ENCODE measurements at regions not wholly inside any gene's neighbourhood (a gene's known extent, or its start where the extent isn't known, plus 50 kb on each side); places are given as distances from the start of the nearest gene placed in this dataset.

DNA sequence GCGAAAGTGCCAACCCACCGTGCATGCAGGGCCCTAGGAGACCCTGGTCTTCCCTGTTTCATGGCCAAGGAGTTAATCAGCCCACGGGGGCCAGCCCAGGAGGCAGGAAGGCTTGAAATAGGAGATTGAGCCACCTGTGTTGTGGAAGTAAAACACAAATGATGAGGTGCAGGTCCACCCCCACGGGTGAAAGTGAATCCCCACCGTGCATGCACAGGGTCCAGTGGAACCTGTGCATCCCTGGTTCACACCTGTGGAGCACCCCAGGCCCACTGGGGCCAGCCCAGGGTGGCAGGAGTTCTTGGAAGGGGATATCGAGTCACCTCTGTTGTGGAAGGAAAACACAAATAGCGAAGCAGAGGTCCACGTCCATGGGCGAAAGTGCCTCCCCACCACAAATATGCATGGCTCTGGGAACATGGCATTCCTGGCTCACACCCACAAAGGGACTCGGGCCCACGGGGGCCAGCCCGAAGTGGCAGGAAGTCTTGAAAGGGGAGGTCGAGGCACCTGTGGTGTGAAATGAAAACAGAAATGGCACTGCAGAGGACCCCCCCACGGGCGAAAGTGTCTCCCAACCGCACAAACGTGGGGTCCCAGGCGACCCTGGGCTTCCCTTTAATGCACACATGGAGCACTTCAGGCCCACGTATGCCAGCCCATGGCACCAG is 381.5 kb downstream of the ALG10 start:
- H3K9me3 ChIP-seq (ENCODE audit: control insufficient read depth in 2 of 3, insufficient read depth in 1 of 3, low read length in 3 of 3): peaks cover 0 to 39% (median 3%) of the 10 kb centered on the region in 3 donors
- no peaks in the 10 kb centered on the region for H3K4me1 ChIP-seq (ENCODE audit: control insufficient read depth in 2 of 3, insufficient read depth in 2 of 3, low read depth in 1 of 3, low read length in 3 of 3)
- DNase-seq (peak in 2 of 5 donors; percentile 11 to 39), FAIRE-seq (no peak)
- intact Hi-C loops (cut with DNase I): no loop called here
- no peaks in the 10 kb centered on the region for H3K36me3 ChIP-seq (ENCODE audit: control insufficient read depth in 2 of 3, insufficient read depth in 3 of 3, low read length in 3 of 3)
- H3K9ac ChIP-seq (ENCODE audit: low read length in 3 of 3): no peak overlapping the region
- no peak overlapping the region for H3K27ac ChIP-seq (ENCODE audit: low read depth in 2 of 2, low read length in 2 of 2)
- no peak for TF ChIP-seq CTCF (IDR thresholded peaks at IDR 0.05; ENCODE audit: borderline replicate concordance, extremely low read depth, insufficient read depth)
- H3K27me3 ChIP-seq (ENCODE audit: control insufficient read depth, insufficient read depth, low read length): no peaks in the 10 kb centered on the region
- H3K4me3 ChIP-seq (ENCODE audit: low read length in 3 of 3): no peak overlapping the region

GRCh38 chr12:34404377-34405285 is 382.3 kb downstream of the ALG10 start:
- Histone ChIP-seq H3K4me1 (ENCODE audit: control insufficient read depth in 2 of 3, insufficient read depth in 2 of 3, low read depth in 1 of 3, low read length in 3 of 3) (no peaks in the 10 kb centered on the region), H3K27ac (ENCODE audit: low read depth in 2 of 2, low read length in 2 of 2) (no peak overlapping the region), H3K27me3 (ENCODE audit: control insufficient read depth, insufficient read depth, low read length) (no peaks in the 10 kb centered on the region), H3K4me3 (ENCODE audit: low read length in 3 of 3) (no peak overlapping the region), H3K9me3 (ENCODE audit: control insufficient read depth in 2 of 3, insufficient read depth in 1 of 3, low read length in 3 of 3) (peaks cover 0 to 39% (median 3%) of the 10 kb centered on the region in 3 donors), H3K9ac (ENCODE audit: low read length in 3 of 3) (no peak overlapping the region), H3K36me3 (ENCODE audit: control insufficient read depth in 2 of 3, insufficient read depth in 3 of 3, low read length in 3 of 3) (no peaks in the 10 kb centered on the region)
- FAIRE-seq: no peak
- peak in 3 of 5 donors; percentile 4 to 36 (median 5) for DNase-seq
- TF ChIP-seq CTCF (IDR thresholded peaks at IDR 0.05; ENCODE audit: borderline replicate concordance, extremely low read depth, insufficient read depth): no peak
- intact Hi-C loops (cut with DNase I): no loop called here

DNA sequence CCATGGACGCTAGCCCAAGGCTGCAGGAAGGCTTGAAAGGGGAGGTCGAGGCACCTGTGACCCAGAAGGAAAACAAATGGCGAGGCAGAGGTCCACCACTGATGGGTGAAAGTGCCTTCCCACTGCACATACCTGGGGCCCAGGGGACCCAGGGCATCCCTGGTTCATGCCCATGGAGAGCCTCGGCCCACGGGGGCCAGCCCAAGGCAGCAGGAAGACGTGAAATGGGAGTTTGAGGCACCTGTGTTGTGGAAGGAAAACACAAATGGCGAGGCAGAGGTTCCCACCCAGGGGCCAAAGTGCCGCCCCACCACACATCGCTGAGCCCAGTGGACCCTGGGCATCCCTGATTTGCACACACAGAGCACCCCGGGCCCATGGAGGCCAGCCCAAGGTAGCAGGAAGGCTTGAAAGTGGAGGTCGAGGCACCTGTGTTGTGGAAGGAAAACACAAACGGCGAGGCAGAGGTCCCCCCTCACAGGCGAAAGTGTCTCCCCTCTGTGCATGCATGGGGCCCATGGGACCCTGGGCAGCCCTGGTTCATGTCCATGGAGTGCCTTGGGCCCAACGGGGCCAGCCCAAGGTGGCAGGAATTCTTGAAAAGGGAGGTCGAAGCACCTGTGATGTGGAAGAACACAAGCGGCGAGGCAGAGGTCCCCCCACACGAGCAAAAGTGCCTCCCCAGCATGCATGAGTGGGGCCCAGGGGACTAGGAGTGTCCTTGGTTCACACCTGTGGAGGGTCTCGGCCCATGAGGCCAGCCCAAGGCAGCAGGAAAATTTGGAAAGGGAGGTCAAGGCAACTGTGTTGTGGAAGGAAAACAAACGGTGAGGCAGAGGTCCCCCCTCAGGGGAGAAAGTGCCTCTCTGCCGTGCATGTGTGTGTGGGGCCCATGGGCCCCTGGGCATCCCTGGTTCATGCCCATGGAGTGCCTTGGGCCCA is 383.3 kb downstream of the ALG10 start:
- intact Hi-C loops (cut with DNase I): no loop called here
- DNase-seq (peak in 3 of 5 donors; percentile 4 to 64 (median 6)), FAIRE-seq (no peak)
- no peaks in the 10 kb centered on the region for H3K27me3 ChIP-seq (ENCODE audit: control insufficient read depth, insufficient read depth, low read length)
- no peak overlapping the region for H3K27ac ChIP-seq (ENCODE audit: low read depth in 2 of 2, low read length in 2 of 2)
- H3K4me1 ChIP-seq (ENCODE audit: control insufficient read depth in 2 of 3, insufficient read depth in 2 of 3, low read depth in 1 of 3, low read length in 3 of 3): no peaks in the 10 kb centered on the region
- no peak overlapping the region for H3K4me3 ChIP-seq (ENCODE audit: low read length in 3 of 3)
- TF ChIP-seq CTCF (IDR thresholded peaks at IDR 0.05; ENCODE audit: borderline replicate concordance, extremely low read depth, insufficient read depth): no peak
- H3K9me3 ChIP-seq (ENCODE audit: control insufficient read depth in 2 of 3, insufficient read depth in 1 of 3, low read length in 3 of 3): peaks cover 0 to 46% (median 3%) of the 10 kb centered on the region in 3 donors
- H3K9ac ChIP-seq (ENCODE audit: low read length in 3 of 3): no peak overlapping the region
- no peaks in the 10 kb centered on the region for H3K36me3 ChIP-seq (ENCODE audit: control insufficient read depth in 2 of 3, insufficient read depth in 3 of 3, low read length in 3 of 3)
